PC-9 (cell line): ENCODE measurements at regions not wholly inside any gene's neighbourhood (a gene's known extent, or its start where the extent isn't known, plus 50 kb on each side); places are given as distances from the start of the nearest gene placed in this dataset.

ENCODE experiments used
- BruUV-seq: library from RNA; stranded (reverse); fragments of 400-500 nt; replicated peaks from 2 replicates; lab custom pipeline; 2021; lab: Mats Ljungman, UMichigan
- CTCF ChIA-PET: fragments of 300-600 bp; sonication (Branson Sonifier 250); formaldehyde crosslinking; loops from one replicate; lab custom pipeline; 2022; ENCODE audit warnings: antibody characterized with exemption; lab: Charles Lee
- POLR2A ChIA-PET: fragments of 300-600 bp; sonication (Branson Sonifier 250); formaldehyde crosslinking; loops from one replicate; lab custom pipeline; 2022; ENCODE audit warnings: antibody characterized with exemption; ENCODE audit not compliant: unreplicated experiment; lab: Charles Lee
- DNase-seq, 2 experiments: peaks; one replicate each; pipeline versions ENCODE4 v3.0.0 to v3.0.0-alpha.2; 2015 to 2022; ENCODE audit warnings: mixed read lengths in 1 of 2
- H2AFZ ChIP-seq: fragments of 200-600 bp; sonication (generic); 2 replicates; pipeline ENCODE4 v1.8.1; 2017; ENCODE audit warnings: antibody characterized with exemption
- H3F3A ChIP-seq: fragments of 200-600 bp; sonication (generic); 2 replicates; pipeline ENCODE4 v1.8.1; 2017; ENCODE audit warnings: antibody characterized with exemption, mild to moderate bottlenecking, low read depth; ENCODE audit not compliant: insufficient read depth
- H3K27ac ChIP-seq: fragments of 200-600 bp; sonication (generic); 2 replicates; pipeline ENCODE4 v1.6.1; 2016; ENCODE audit warnings: mixed run types
- H3K27me3 ChIP-seq: fragments of 200-600 bp; sonication (generic); 2 replicates; pipeline ENCODE4 v1.6.1; 2016; ENCODE audit warnings: low read depth, mixed run types; ENCODE audit not compliant: insufficient read depth
- H3K36me3 ChIP-seq: fragments of 200-600 bp; sonication (generic); 2 replicates; pipeline ENCODE4 v1.6.1; 2016; ENCODE audit warnings: low read depth, mixed run types
- H3K4me1 ChIP-seq: fragments of 200-600 bp; sonication (generic); replicated peaks from 2 replicates; pipeline ENCODE4 v1.6.1; 2016; ENCODE audit warnings: mixed run types; ENCODE audit not compliant: insufficient read depth
- H3K4me2 ChIP-seq: fragments of 200-600 bp; sonication (generic); 2 replicates; pipeline ENCODE4 v1.6.1; 2017; ENCODE audit warnings: mixed run types
- H3K4me3 ChIP-seq: fragments of 200-600 bp; sonication (generic); 2 replicates; pipeline ENCODE4 v1.6.1; 2016; ENCODE audit warnings: mixed run types
- H3K79me2 ChIP-seq: fragments of 200-600 bp; sonication (generic); 2 replicates; pipeline ENCODE4 v1.6.1; 2017; ENCODE audit warnings: low read depth, mixed run types
- H3K9me2 ChIP-seq: fragments of 200-600 bp; sonication (generic); 2 replicates; pipeline ENCODE4 v1.8.1; 2017; ENCODE audit warnings: mild to moderate bottlenecking; ENCODE audit not compliant: insufficient read depth
- H3K9me3 ChIP-seq: fragments of 200-600 bp; sonication (generic); 2 replicates; pipeline ENCODE4 v1.8.1; 2016; ENCODE audit warnings: low read depth; ENCODE audit not compliant: insufficient read depth
- H4K20me1 ChIP-seq: fragments of 200-600 bp; sonication (generic); 2 replicates; pipeline ENCODE4 v1.8.1; 2017; ENCODE audit not compliant: insufficient read depth
- CTCF ChIP-seq: fragments of 200-600 bp; sonication (generic); conservative IDR thresholded peaks from 2 replicates; pipeline ENCODE4 v1.6.1; 2017; ENCODE audit warnings: mixed run types, antibody characterized with exemption, mild to moderate bottlenecking, moderate library complexity
- EZH2 ChIP-seq: fragments of 200-600 bp; sonication (generic); IDR thresholded peaks from 2 replicates; pipeline ENCODE4 v1.8.0; 2017; ENCODE audit warnings: antibody characterized with exemption, low read depth
- intact Hi-C: fragments of 100-400 bp; cut with micrococcal nuclease; formaldehyde crosslinking; loops from one replicate; pipeline ENCODE4 v1.10.0; 2022; ENCODE audit not compliant: unreplicated experiment

- no peak for DNase-seq
- Histone ChIP-seq H3K79me2 (no peaks in the 10 kb centered on the region), H3K27me3 (no peaks in the 10 kb centered on the region), H4K20me1 (no peaks in the 10 kb centered on the region), H3F3A (peaks cover 12% of the 10 kb centered on the region), H3K9me3 (peaks cover 9% of the 10 kb centered on the region; the same call in 1 of the 2 replicates), H3K4me3 (no peak overlapping the region), H2AFZ (no peak overlapping the region), H3K27ac (no peak overlapping the region), H3K4me1 (peaks cover 27% of the 10 kb centered on the region), H3K36me3 (no peaks in the 10 kb centered on the region), H3K4me2 (no peak overlapping the region), H3K9me2 (no peaks in the 10 kb centered on the region)
- BruUV-seq, result no TSS peak
- TF ChIP-seq EZH2, result no peak
- ChIA-PET POLR2A (interaction anchor here (0.6 kb wide), 1 partner anchor 95 kb away, joined by 3 read pairs; no protein-coding TSS in a partner anchor), CTCF (no interaction called here)
- intact Hi-C loops, result loop anchor here (2.0 to 10.0 kb wide), 3 partner anchors 29 to 223 kb away; no protein-coding TSS in a partner anchor
Observed at GRCh38 chr13:106377931-106378662, 157.4 kb downstream of the EFNB2 start.

DNA sequence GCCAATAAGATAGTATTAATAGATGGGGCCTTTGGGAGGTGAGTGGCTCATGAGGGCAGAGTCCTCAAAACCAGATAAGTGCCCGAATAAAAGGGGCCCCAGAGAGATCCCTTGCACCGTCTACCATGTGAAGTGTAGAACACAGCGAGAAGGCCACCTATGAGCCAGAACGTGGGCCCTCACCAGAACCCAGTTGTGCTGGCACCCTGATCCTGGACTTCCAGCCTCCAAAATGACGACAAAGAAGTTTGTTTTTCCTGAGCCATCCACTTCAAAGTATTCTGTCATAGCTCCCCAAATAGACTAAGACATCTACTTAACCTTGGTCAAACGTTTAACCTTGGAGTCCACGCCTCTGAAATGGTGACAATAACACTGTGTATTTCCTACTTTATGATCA, 158.1 kb downstream of the EFNB2 start:
- Histone ChIP-seq H3K4me1 (peaks cover 31% of the 10 kb centered on the region), H3K9me2 (no peaks in the 10 kb centered on the region), H3K79me2 (no peaks in the 10 kb centered on the region), H3K4me2 (no peak overlapping the region), H3K4me3 (no peak overlapping the region), H3K27me3 (no peaks in the 10 kb centered on the region), H3K9me3 (peaks cover 9% of the 10 kb centered on the region; the same call in 1 of the 2 replicates), H4K20me1 (no peaks in the 10 kb centered on the region), H3K27ac (no peak overlapping the region), H3F3A (peaks cover 12% of the 10 kb centered on the region), H2AFZ (no peak overlapping the region), H3K36me3 (no peaks in the 10 kb centered on the region)
- intact Hi-C loops, result loop anchor here (2.0 to 10.0 kb wide), 3 partner anchors 29 to 223 kb away; no protein-coding TSS in a partner anchor
- ChIA-PET POLR2A (no interaction called here), CTCF (no interaction called here)
- no peak for TF ChIP-seq EZH2
- TF ChIP-seq CTCF, result no peak
- no peak for DNase-seq
- no TSS peak for BruUV-seq

DNA sequence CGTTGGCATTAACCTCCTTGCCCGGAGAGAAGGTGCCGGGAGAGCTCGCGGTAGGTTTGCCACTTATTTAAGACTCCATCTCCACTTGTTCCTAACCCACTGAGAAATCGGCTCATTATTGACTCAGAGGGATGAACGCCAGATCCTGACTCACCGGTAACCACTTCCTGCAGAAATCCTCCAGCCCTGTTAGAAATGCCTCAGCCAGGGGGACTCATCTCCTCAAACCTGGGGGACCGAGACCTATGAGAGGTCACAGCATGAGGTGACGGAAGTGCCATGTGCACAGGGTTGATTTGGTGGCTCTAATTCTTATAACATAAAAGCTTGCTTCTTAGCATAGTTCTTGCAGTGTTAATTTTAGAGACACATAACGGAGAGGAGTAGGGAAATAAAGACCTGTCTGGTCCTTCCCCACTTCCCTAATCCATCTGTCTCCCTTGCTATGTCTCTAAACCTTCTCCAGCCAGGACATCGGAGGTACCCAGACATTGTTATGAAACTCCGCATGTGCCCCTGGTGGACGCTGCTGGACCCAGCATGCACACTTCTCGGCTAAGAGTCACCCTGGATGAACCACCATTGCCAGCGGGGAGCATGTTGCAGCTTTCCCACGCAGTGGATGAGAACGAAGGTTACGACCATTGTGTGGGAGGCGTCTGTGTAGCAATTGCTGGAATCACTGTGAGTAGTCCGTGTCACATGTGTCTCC, 158.9 kb downstream of the EFNB2 start:
- Histone ChIP-seq H3K27ac (peak overlapping the region; percentile 52), H3K79me2 (no peaks in the 10 kb centered on the region), H3K4me3 (no peak overlapping the region; the same call in 1 of the 2 replicates), H3K9me3 (peaks cover 9% of the 10 kb centered on the region; the same call in 1 of the 2 replicates), H2AFZ (0 out of 2 replicates have a peak overlapping the region, but pooled peaks have one; percentile 31), H3K36me3 (no peaks in the 10 kb centered on the region), H3K4me2 (peak overlapping the region; percentile 46), H3F3A (peaks cover 12% of the 10 kb centered on the region), H3K4me1 (peaks cover 31% of the 10 kb centered on the region), H3K9me2 (no peaks in the 10 kb centered on the region), H3K27me3 (no peaks in the 10 kb centered on the region), H4K20me1 (no peaks in the 10 kb centered on the region)
- TF ChIP-seq CTCF (0 out of 2 replicates have a peak, but pooled peaks have one; percentile 17), EZH2 (no peak)
- ChIA-PET CTCF (no interaction called here), POLR2A (no interaction called here)
- no TSS peak for BruUV-seq
- intact Hi-C loops, result loop anchor here (2.0 to 10.0 kb wide), 3 partner anchors 28 to 222 kb away; no protein-coding TSS in a partner anchor
- DNase-seq, result peak; percentile 61 to 85
